ENCODE measurements at regions not wholly inside any gene's neighbourhood (a gene's known extent, or its start where the extent isn't known, plus 50 kb on each side); places are given as distances from the start of the nearest gene placed in this dataset.

GRCh38 chr14:58780605-58781004 lies 142.8 kb downstream of the DACT1 start (continued):
- TF ChIP-seq CSDC2 (CRISPR knock-in tag; IDR thresholded peaks at IDR 0.05) (no peak), ZFP3 (CRISPR knock-in tag; IDR thresholded peaks at IDR 0.05) (no peak), BACH2 (CRISPR knock-in tag; IDR thresholded peaks at IDR 0.05; ENCODE audit: borderline replicate concordance) (no peak), ZNF70 (CRISPR knock-in tag; IDR thresholded peaks at IDR 0.05) (no peak), ZNF8 (CRISPR knock-in tag; IDR thresholded peaks at IDR 0.05) (no peak)

GRCh38 chr14:58782011-58782410 lies 144.2 kb downstream of the DACT1 start:
- TF ChIP-seq OSR1 (CRISPR knock-in tag; IDR thresholded peaks at IDR 0.05) (no peak), TOX (CRISPR knock-in tag; IDR thresholded peaks at IDR 0.05; ENCODE audit: borderline replicate concordance) (no peak), ZC3H10 (CRISPR knock-in tag; IDR thresholded peaks at IDR 0.05) (no peak), PATZ1 (CRISPR knock-in tag; IDR thresholded peaks at IDR 0.05; ENCODE audit: borderline replicate concordance) (no peak), CREB5 (CRISPR knock-in tag; IDR thresholded peaks at IDR 0.05; ENCODE audit: low read depth) (no peak), ZFP30 (CRISPR knock-in tag; IDR thresholded peaks at IDR 0.05) (no peak)
- ATAC-seq: no peak

- no peak for TF ChIP-seq TOX (CRISPR knock-in tag; IDR thresholded peaks at IDR 0.05; ENCODE audit: borderline replicate concordance)
- no peak for TF ChIP-seq ESRRG (CRISPR knock-in tag; IDR thresholded peaks at IDR 0.05)
- no peak for TF ChIP-seq ZFP30 (CRISPR knock-in tag; IDR thresholded peaks at IDR 0.05)
- no peak for TF ChIP-seq RARB (CRISPR knock-in tag; IDR thresholded peaks at IDR 0.05)
- TF ChIP-seq OSR1 (CRISPR knock-in tag; IDR thresholded peaks at IDR 0.05): no peak
- no peak for TF ChIP-seq ARNTL (CRISPR knock-in tag; IDR thresholded peaks at IDR 0.05; ENCODE audit: borderline replicate concordance, low read depth)
- no peak for TF ChIP-seq ZFP3 (CRISPR knock-in tag; IDR thresholded peaks at IDR 0.05)
- no peak for TF ChIP-seq TCF4 (CRISPR knock-in tag; IDR thresholded peaks at IDR 0.05; ENCODE audit: borderline replicate concordance)
- TF ChIP-seq ISL1 (CRISPR knock-in tag; IDR thresholded peaks at IDR 0.05): no peak
- no peak for TF ChIP-seq CSDC2 (CRISPR knock-in tag; IDR thresholded peaks at IDR 0.05)
- TF ChIP-seq BACH2 (CRISPR knock-in tag; IDR thresholded peaks at IDR 0.05; ENCODE audit: borderline replicate concordance): no peak
- no peak for TF ChIP-seq TSHZ2 (CRISPR knock-in tag; IDR thresholded peaks at IDR 0.05)
- no peak for TF ChIP-seq CREB5 (CRISPR knock-in tag; IDR thresholded peaks at IDR 0.05; ENCODE audit: low read depth)
- TF ChIP-seq PATZ1 (CRISPR knock-in tag; IDR thresholded peaks at IDR 0.05; ENCODE audit: borderline replicate concordance): no peak
- no peak for TF ChIP-seq CSRNP3 (CRISPR knock-in tag; IDR thresholded peaks at IDR 0.05)
- ATAC-seq: no peak
Observed at GRCh38 chr14:58783792-58784511, 146.2 kb downstream of the DACT1 start.
